Ishikawa (cell line): ENCODE measurements at regions not wholly inside any gene's neighbourhood (a gene's known extent, or its start where the extent isn't known, plus 50 kb on each side); places are given as distances from the start of the nearest gene placed in this dataset.

Source experiments
- CEBPB ChIP-seq: IDR thresholded peaks from 2 replicates; pipeline ENCODE4 v1.6.1; 2012
- CREB1 ChIP-seq: IDR thresholded peaks from 2 replicates; pipeline ENCODE4 v1.6.1; 2012; ENCODE audit warnings: low read depth
- EGR1 ChIP-seq: IDR thresholded peaks from 2 replicates; pipeline ENCODE4 v1.6.1; 2012
- EP300 ChIP-seq: IDR thresholded peaks from 2 replicates; pipeline ENCODE4 v1.6.1; 2012; ENCODE audit warnings: borderline replicate concordance
- FOXM1 ChIP-seq: IDR thresholded peaks from 2 replicates; pipeline ENCODE4 v1.6.1; 2012; ENCODE audit warnings: low read depth, borderline replicate concordance
- MAX ChIP-seq: IDR thresholded peaks from 2 replicates; pipeline ENCODE4 v1.6.1; 2012
- NFIC ChIP-seq: IDR thresholded peaks from 2 replicates; pipeline ENCODE4 v1.6.1; 2012
- RAD21 ChIP-seq: IDR thresholded peaks from 2 replicates; pipeline ENCODE4 v1.6.1; 2012; ENCODE audit warnings: low read depth
- REST ChIP-seq: IDR thresholded peaks from 2 replicates; pipeline ENCODE4 v1.6.1; 2012; ENCODE audit warnings: low read depth, mild to moderate bottlenecking
- TAF1 ChIP-seq: IDR thresholded peaks from 2 replicates; pipeline ENCODE4 v1.6.1; 2012; ENCODE audit warnings: low read depth, mild to moderate bottlenecking
- TCF12 ChIP-seq: IDR thresholded peaks from 2 replicates; pipeline ENCODE4 v1.6.1; 2012; ENCODE audit warnings: low read depth
- TEAD4 ChIP-seq: IDR thresholded peaks from 2 replicates; pipeline ENCODE4 v1.6.1; 2012
- USF1 ChIP-seq: IDR thresholded peaks from 2 replicates; pipeline ENCODE4 v1.6.1; 2012
- YY1 ChIP-seq: IDR thresholded peaks from 2 replicates; pipeline ENCODE4 v1.6.1; 2012; ENCODE audit warnings: low read depth
- ZBTB7A ChIP-seq: IDR thresholded peaks from 2 replicates; pipeline ENCODE4 v1.6.1; 2012; ENCODE audit warnings: low read depth

- TF ChIP-seq RAD21 (no peak), USF1 (no peak), NFIC (no peak), ZBTB7A (no peak), REST (no peak), TEAD4 (no peak), EGR1 (no peak), YY1 (no peak), TAF1 (no peak), TCF12 (no peak), MAX (no peak), FOXM1 (no peak), CEBPB (no peak), CREB1 (no peak), EP300 (no peak)
Observed at GRCh38 chr4:125091101-125091500, 223.7 kb upstream of the FAT4 start.

- TF ChIP-seq USF1 (no peak), CREB1 (no peak), YY1 (no peak), MAX (no peak), TEAD4 (no peak), REST (no peak), EGR1 (no peak), NFIC (no peak), TAF1 (no peak), TCF12 (no peak), FOXM1 (no peak)
Observed at GRCh38 chr4:125084608-125085007, 230.1 kb upstream of the FAT4 start.

GRCh38 chr4:125082729-125083417, 231.9 kb upstream of the FAT4 start:
- TF ChIP-seq ZBTB7A, result no peak
- no peak for TF ChIP-seq MAX
- TF ChIP-seq EP300, result no peak
- TF ChIP-seq REST, result no peak
- TF ChIP-seq RAD21, result no peak
- TF ChIP-seq USF1, result no peak
- no peak for TF ChIP-seq TAF1
- no peak for TF ChIP-seq FOXM1
- TF ChIP-seq NFIC, result no peak
- no peak for TF ChIP-seq CREB1
- TF ChIP-seq YY1, result no peak
- no peak for TF ChIP-seq CEBPB
- TF ChIP-seq EGR1, result no peak
- TF ChIP-seq TEAD4, result no peak
- no peak for TF ChIP-seq TCF12

- TF ChIP-seq ZBTB7A, result no peak
- TF ChIP-seq MAX, result no peak
- TF ChIP-seq RAD21, result no peak
- TF ChIP-seq REST, result no peak
- TF ChIP-seq EP300, result no peak
- TF ChIP-seq TAF1, result no peak
- no peak for TF ChIP-seq CREB1
- no peak for TF ChIP-seq FOXM1
- no peak for TF ChIP-seq NFIC
- TF ChIP-seq USF1, result no peak
- no peak for TF ChIP-seq YY1
- no peak for TF ChIP-seq EGR1
- TF ChIP-seq TCF12, result no peak
- no peak for TF ChIP-seq CEBPB
- TF ChIP-seq TEAD4, result no peak
Observed at GRCh38 chr4:125072269-125072668, 242.5 kb upstream of the FAT4 start.
